Astrocyte (in vitro differentiated cells and primary cell): ENCODE measurements at regions not wholly inside any gene's neighbourhood (a gene's known extent, or its start where the extent isn't known, plus 50 kb on each side); places are given as distances from the start of the nearest gene placed in this dataset.
"Not testable (repeated sequence)": the region's sequence is repeated elsewhere in the genome, so short reads cannot be mapped to it uniquely, and the experiment has no call there.

Experiments used
- DNase-seq: peaks from one replicate; pipeline ENCODE4 v3.0.0-alpha.2; 2010; ENCODE audit warnings: low read depth
- FAIRE-seq: peaks from 2 replicates; lab custom pipeline; 2011; peaks lifted over from hg19 to GRCh38; lab: Jason Lieb, UNC
- H2AFZ ChIP-seq: 2 replicates; pipeline ENCODE4 v1.6.0; 2012; ENCODE audit warnings: low read depth, low read length, inconsistent platforms
- H3K27ac ChIP-seq: 2 replicates; pipeline ENCODE4 v1.5.1; 2011; ENCODE audit warnings: low read depth, low read length, inconsistent platforms
- H3K27me3 ChIP-seq: 2 replicates; pipeline ENCODE4 v1.6.0; 2011; ENCODE audit warnings: low read length, inconsistent platforms; ENCODE audit not compliant: insufficient read depth
- H3K36me3 ChIP-seq: 2 replicates; pipeline ENCODE4 v1.5.1; 2011; ENCODE audit warnings: low read length, inconsistent platforms; ENCODE audit not compliant: insufficient read depth
- H3K4me1 ChIP-seq: 2 replicates; pipeline ENCODE4 v1.5.1; 2011; ENCODE audit warnings: low read length, inconsistent platforms; ENCODE audit not compliant: insufficient read depth
- H3K4me2 ChIP-seq: 2 replicates; pipeline ENCODE4 v1.6.0; 2012; ENCODE audit warnings: low read length, inconsistent platforms
- H3K4me3 ChIP-seq: 2 replicates; pipeline ENCODE4 v1.5.1; 2011; ENCODE audit warnings: low read depth, mild to moderate bottlenecking, low read length, inconsistent platforms; ENCODE audit not compliant: insufficient read depth
- H3K79me2 ChIP-seq: 2 replicates; pipeline ENCODE4 v1.6.0; 2012; ENCODE audit warnings: mild to moderate bottlenecking, low read length, inconsistent platforms; ENCODE audit not compliant: insufficient read depth
- H3K9ac ChIP-seq: 2 replicates; pipeline ENCODE4 v1.6.0; 2012; ENCODE audit warnings: mild to moderate bottlenecking, low read length, inconsistent platforms
- H3K9me3 ChIP-seq: 2 replicates; pipeline ENCODE4 v1.5.1; 2012; ENCODE audit warnings: low read depth, mild to moderate bottlenecking, low read length, inconsistent platforms; ENCODE audit not compliant: insufficient read depth
- H4K20me1 ChIP-seq: 2 replicates; pipeline ENCODE4 v1.6.0; 2012; ENCODE audit warnings: low read length, inconsistent platforms; ENCODE audit not compliant: insufficient read depth
- H3K27ac Mint-ChIP-seq: one replicate; pipeline ENCODE4 v1.8.0; 2021; ENCODE audit warnings: mild to moderate bottlenecking, mixed read lengths; ENCODE audit not compliant: unreplicated experiment
- H3K27me3 Mint-ChIP-seq: one replicate; pipeline ENCODE4 v1.8.0; 2021; ENCODE audit warnings: low read depth, mixed read lengths; ENCODE audit not compliant: unreplicated experiment
- H3K36me3 Mint-ChIP-seq: one replicate; pipeline ENCODE4 v1.8.0; 2021; ENCODE audit warnings: low read depth, mixed read lengths; ENCODE audit not compliant: unreplicated experiment
- H3K4me1 Mint-ChIP-seq: one replicate; pipeline ENCODE4 v1.8.0; 2021; ENCODE audit warnings: low read depth, mixed read lengths; ENCODE audit not compliant: unreplicated experiment
- H3K4me3 Mint-ChIP-seq: one replicate; pipeline ENCODE4 v1.8.0; 2021; ENCODE audit warnings: mild to moderate bottlenecking, moderate library complexity, mixed read lengths; ENCODE audit not compliant: unreplicated experiment
- H3K9me3 Mint-ChIP-seq: one replicate; pipeline ENCODE4 v1.8.0; 2021; ENCODE audit warnings: mild to moderate bottlenecking, mixed read lengths; ENCODE audit not compliant: unreplicated experiment
- CTCF ChIP-seq: IDR thresholded peaks from 2 replicates; pipeline ENCODE4 v1.5.1; 2011; ENCODE audit warnings: low read depth, mild to moderate bottlenecking, inconsistent platforms, low read length, moderate library complexity; ENCODE audit not compliant: insufficient read depth

GRCh38 chr1:112855152-112855828, 100.7 kb downstream of the SLC16A1 start:
- no peaks in the 10 kb centered on the region for H3K9me3 ChIP-seq
- H3K4me3 Mint-ChIP-seq, result no peak overlapping the region
- H3K9ac ChIP-seq, result no peak overlapping the region
- peak overlapping the region; percentile 80 for H3K4me2 ChIP-seq
- H3K4me1 ChIP-seq, result no peaks in the 10 kb centered on the region
- peaks cover 2% of the 10 kb centered on the region for H3K27me3 Mint-ChIP-seq
- H3K27me3 ChIP-seq, result no peaks in the 10 kb centered on the region
- H3K27ac Mint-ChIP-seq, result no peak overlapping the region
- H3K36me3 ChIP-seq, result no peaks in the 10 kb centered on the region
- no peaks in the 10 kb centered on the region for H3K36me3 Mint-ChIP-seq
- no peak for DNase-seq
- peak overlapping the region; percentile 73 for H2AFZ ChIP-seq
- TF ChIP-seq CTCF, result no peak
- H3K4me1 Mint-ChIP-seq, result no peaks in the 10 kb centered on the region
- no peaks in the 10 kb centered on the region for H3K79me2 ChIP-seq
- no peaks in the 10 kb centered on the region for H3K9me3 Mint-ChIP-seq
- H4K20me1 ChIP-seq, result no peaks in the 10 kb centered on the region
- no peak for FAIRE-seq
- H3K4me3 ChIP-seq, result no peak overlapping the region
- no peak overlapping the region for H3K27ac ChIP-seq

GRCh38 chr1:112854368-112854984, 101.5 kb downstream of the SLC16A1 start:
- not testable (repeated sequence) for H3K9ac ChIP-seq, H3K27ac ChIP-seq, H3K27me3 ChIP-seq, H3K4me1 ChIP-seq, H3K36me3 Mint-ChIP-seq, H3K9me3 ChIP-seq, H3K79me2 ChIP-seq, H3K9me3 Mint-ChIP-seq, H3K4me3 Mint-ChIP-seq, H3K27ac Mint-ChIP-seq, FAIRE-seq, H3K36me3 ChIP-seq, H3K4me1 Mint-ChIP-seq, DNase-seq, H4K20me1 ChIP-seq, H3K27me3 Mint-ChIP-seq
- Histone ChIP-seq H3K4me3 (peak overlapping the region; percentile 5), H3K4me2 (peak overlapping the region; percentile 80), H2AFZ (peak overlapping the region; percentile 73)

- H3K27ac ChIP-seq, FAIRE-seq, DNase-seq: not testable (repeated sequence)
Observed at GRCh38 chr1:112853915-112854314, 102.1 kb downstream of the SLC16A1 start.

More at GRCh38 chr1:112853915-112854314, 102.1 kb downstream of the SLC16A1 start:
- not testable (repeated sequence) for H3K27me3 ChIP-seq, H3K36me3 Mint-ChIP-seq, H3K9me3 Mint-ChIP-seq, H3K79me2 ChIP-seq, H3K27me3 Mint-ChIP-seq, H3K9me3 ChIP-seq, H3K4me1 Mint-ChIP-seq, H3K36me3 ChIP-seq, H2AFZ ChIP-seq, H3K4me3 ChIP-seq, H4K20me1 ChIP-seq, H3K4me2 ChIP-seq, H3K4me3 Mint-ChIP-seq, H3K9ac ChIP-seq, H3K4me1 ChIP-seq, H3K27ac Mint-ChIP-seq
